MG63 (cell line): ENCODE measurements at regions not wholly inside any gene's neighbourhood (a gene's known extent, or its start where the extent isn't known, plus 50 kb on each side); places are given as distances from the start of the nearest gene placed in this dataset.
A peak's percentile ranks its signal among the peaks of the same experiment; 100 is the strongest.
"Not testable (repeated sequence)": the region's sequence is repeated elsewhere in the genome, so short reads cannot be mapped to it uniquely, and the experiment has no call there.

Source experiments
- DNase-seq: peaks from one replicate; pipeline ENCODE4 v3.0.0-alpha.2; 2020
- H3K27me3 ChIP-seq: fragments of 250-450 bp; sonication (Bioruptor Pico); 2 replicates; pipeline ENCODE4 v1.5.1; 2020; ENCODE audit warnings: mild to moderate bottlenecking, moderate library complexity
- H3K36me3 ChIP-seq: fragments of 250-450 bp; sonication (Bioruptor Pico); 2 replicates; pipeline ENCODE4 v1.5.1; 2020; ENCODE audit warnings: mild to moderate bottlenecking, moderate library complexity
- H3K4me3 ChIP-seq: fragments of 250-450 bp; sonication (Bioruptor Pico); 2 replicates; pipeline ENCODE4 v1.5.1; 2020; ENCODE audit warnings: mild to moderate bottlenecking, moderate library complexity
- H3K9me3 ChIP-seq: fragments of 250-450 bp; sonication (Bioruptor Pico); 2 replicates; pipeline ENCODE4 v1.5.1; 2020; ENCODE audit warnings: mild to moderate bottlenecking, moderate library complexity

DNA sequence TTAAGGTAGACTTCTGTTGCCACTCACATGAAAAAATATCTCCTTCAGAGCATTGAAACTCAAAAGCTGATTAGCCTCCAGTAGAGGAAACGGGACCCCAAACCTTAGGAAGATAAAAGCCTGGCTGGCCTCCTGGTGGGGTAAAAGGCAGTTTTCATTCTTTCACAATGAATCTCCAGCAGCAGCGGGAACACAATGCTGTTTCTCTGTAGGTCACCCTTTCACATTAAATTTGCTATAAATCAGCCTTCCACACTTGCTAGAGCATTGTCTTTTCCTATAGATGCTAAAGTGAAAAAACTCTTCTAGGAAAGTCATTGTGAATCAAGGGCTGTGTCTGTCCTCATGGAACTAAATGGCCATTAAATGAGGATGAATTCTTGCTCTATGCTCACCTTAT is 207.3 kb upstream of the MAGEB2 start:
- Histone ChIP-seq H3K4me3 (no peak overlapping the region), H3K9me3 (no peaks in the 10 kb centered on the region), H3K36me3 (no peaks in the 10 kb centered on the region), H3K27me3 (no peaks in the 10 kb centered on the region)
- no peak for DNase-seq

DNA sequence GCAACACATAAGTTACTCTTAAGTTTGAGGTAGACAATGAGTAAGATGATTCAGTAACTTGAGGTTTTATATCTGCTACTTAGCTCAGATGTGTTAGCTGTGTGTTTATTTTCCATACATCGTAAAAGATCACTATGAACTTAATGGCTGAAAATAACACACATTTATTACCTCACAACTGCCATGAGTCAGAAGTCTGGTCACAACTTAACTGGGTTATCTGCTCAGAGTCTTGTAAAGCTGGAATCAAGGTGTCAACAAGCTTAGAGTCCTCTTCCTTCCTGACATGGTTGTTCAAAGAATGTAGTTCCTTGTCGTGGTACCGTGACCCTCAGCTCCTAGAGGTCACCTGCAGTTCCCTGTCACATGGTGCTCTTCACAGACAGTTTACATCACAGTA is 204.9 kb upstream of the MAGEB2 start:
- H3K36me3 ChIP-seq = no peaks in the 10 kb centered on the region
- H3K27me3 ChIP-seq = no peaks in the 10 kb centered on the region
- H3K4me3 ChIP-seq = no peak overlapping the region
- no peaks in the 10 kb centered on the region for H3K9me3 ChIP-seq
- DNase-seq = no peak

DNA sequence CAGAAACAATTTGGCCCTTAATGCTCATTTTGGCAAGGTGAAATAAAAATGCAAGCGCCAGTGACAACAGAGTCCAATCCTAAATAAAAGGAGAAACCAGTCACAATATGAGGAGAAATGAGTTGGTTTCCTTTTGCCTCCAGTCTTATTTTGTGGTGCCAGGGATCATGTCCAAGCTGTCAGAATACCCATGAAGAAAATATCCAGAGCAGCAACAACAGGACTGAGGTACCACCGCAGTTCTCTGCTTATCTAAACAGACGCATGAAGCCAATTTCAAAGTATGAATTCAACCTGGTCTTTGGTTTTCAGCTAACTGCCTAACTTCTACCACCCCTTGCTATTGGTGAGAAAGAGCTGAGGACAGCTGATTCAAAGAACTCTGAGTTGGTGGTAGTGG is 199.9 kb upstream of the MAGEB2 start:
- no peak overlapping the region for H3K4me3 ChIP-seq
- no peaks in the 10 kb centered on the region for H3K36me3 ChIP-seq
- DNase-seq = no peak
- no peaks in the 10 kb centered on the region for H3K9me3 ChIP-seq
- H3K27me3 ChIP-seq = no peaks in the 10 kb centered on the region

DNA sequence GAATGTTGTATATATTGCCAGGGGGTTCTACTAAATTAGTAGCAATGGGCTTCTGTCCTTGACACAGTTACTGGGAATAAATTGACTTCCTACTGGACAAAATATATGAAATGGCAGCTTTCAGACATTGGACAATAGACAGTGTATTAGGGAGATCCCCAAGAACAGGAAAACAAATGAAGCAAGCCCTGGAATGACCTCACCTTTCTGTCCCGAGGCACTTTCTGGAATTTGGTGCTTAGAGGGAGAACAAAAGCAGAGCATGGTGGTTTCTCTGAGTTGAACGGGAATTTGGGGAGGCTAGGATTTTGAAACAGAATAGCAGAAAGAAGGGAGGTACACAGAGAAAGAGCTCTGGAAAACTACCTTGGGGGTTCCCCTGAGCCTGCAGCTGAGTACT is 187.7 kb upstream of the MAGEB2 start:
- H3K9me3 ChIP-seq = no peaks in the 10 kb centered on the region
- no peak overlapping the region for H3K4me3 ChIP-seq
- H3K36me3 ChIP-seq = no peaks in the 10 kb centered on the region
- no peak for DNase-seq
- no peaks in the 10 kb centered on the region for H3K27me3 ChIP-seq

DNA sequence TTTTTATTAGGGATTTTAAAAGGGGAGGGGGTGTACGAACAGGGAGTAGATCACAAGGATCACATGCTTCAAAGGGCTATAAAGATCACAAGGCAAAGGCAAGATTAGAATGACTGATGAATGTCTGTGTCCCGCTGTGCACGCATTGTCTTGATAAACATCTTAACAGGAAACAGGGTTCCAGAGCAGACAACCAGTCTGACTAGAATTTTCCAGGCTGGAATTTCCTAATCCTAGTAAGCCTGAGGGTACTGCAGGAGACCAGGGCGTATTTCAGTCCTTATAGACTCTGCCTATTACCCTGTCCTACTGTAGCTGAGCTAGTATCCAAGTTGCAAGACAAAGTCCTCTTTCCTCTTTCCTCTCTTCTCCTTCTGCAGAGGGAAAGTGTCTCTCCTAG is 179.0 kb upstream of the MAGEB2 start:
- DNase-seq, H3K36me3 ChIP-seq, H3K9me3 ChIP-seq, H3K4me3 ChIP-seq, H3K27me3 ChIP-seq: not testable (repeated sequence)

DNA sequence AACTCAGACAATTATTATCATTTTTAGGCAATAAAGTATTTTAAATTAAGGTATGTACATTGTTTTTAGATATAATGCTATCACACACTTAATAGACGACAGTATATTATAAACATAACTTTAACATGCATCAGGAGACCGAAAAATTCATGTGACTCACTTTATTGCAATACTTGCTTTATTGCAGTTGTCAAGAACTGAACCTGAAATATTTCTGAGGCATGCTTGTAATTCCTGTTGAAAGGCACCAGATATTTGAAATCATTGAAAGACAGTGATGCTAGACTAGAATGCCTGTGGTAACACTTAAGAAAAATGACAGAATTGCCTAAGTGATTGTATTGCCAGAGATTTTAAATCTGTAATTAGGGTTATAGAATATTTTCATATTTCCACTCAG is 175.6 kb upstream of the MAGEB2 start:
- DNase-seq = no peak
- no peak overlapping the region for H3K4me3 ChIP-seq
- no peaks in the 10 kb centered on the region for H3K27me3 ChIP-seq
- H3K36me3 ChIP-seq = no peaks in the 10 kb centered on the region
- no peaks in the 10 kb centered on the region for H3K9me3 ChIP-seq

DNA sequence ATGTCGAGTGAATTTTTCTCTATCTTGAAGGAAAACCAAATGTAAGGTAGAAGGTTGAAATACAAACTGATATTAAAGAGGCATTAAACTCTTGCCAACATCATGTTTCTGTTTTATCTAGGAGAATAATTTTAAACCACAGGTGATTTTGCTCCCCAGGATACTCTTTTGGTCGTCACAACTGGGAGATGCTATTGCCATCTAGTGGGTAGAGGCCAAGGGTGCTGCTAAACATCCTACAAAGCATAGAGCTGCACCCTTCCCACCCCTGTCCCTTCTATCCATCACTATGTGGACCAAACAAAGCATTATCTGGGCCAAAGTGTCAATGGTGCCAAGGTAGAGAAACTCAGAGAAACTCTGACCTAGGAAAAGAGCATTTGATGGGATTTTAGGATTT is 154.6 kb upstream of the MAGEB2 start:
- Histone ChIP-seq H3K9me3 (no peaks in the 10 kb centered on the region), H3K27me3 (no peaks in the 10 kb centered on the region), H3K36me3 (no peaks in the 10 kb centered on the region), H3K4me3 (no peak overlapping the region)
- no peak for DNase-seq

DNA sequence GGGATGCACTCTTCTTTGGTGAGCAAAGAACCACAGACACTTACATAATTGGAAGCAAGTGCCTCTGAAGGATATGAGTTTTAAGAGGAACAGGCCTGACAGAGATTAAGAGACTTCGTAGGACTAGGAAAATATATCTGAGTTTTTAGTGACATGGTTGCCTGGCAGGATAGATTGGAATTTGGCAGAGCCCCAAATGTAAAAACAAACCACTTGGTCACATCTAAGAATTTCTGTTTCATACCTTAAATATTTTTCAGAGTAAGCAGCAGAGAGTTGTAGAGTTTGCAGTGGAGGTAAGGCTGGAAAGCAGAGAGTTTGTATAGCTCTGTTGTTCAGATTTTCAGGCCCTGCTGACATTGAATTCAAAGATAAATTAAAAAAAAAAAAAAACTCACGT is 150.1 kb upstream of the MAGEB2 start:
- Histone ChIP-seq H3K4me3 (no peak overlapping the region), H3K36me3 (no peaks in the 10 kb centered on the region), H3K27me3 (no peaks in the 10 kb centered on the region), H3K9me3 (no peaks in the 10 kb centered on the region)
- no peak for DNase-seq

DNA sequence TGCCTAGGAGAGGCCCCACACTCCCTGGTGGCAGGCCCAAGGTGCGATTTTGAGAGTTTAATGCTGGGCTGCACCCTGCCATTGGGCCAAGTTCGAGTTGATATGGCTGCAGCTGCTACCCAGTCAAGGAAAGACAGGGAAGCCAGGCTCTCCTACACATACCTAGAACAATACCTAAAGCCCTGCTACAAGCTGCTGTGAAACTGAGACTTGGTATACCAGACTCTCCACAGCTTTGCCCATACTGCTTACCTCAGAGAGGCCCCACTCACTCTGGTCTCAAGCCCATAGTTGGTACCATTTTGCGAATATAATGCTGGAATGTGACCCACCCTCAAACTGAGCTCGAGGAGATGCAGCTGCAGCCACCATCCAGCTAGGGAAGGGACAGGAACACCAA is 147.7 kb upstream of the MAGEB2 start:
- no peaks in the 10 kb centered on the region for H3K27me3 ChIP-seq
- no peak for DNase-seq
- H3K9me3 ChIP-seq = no peaks in the 10 kb centered on the region
- no peaks in the 10 kb centered on the region for H3K36me3 ChIP-seq
- H3K4me3 ChIP-seq = no peak overlapping the region

DNA sequence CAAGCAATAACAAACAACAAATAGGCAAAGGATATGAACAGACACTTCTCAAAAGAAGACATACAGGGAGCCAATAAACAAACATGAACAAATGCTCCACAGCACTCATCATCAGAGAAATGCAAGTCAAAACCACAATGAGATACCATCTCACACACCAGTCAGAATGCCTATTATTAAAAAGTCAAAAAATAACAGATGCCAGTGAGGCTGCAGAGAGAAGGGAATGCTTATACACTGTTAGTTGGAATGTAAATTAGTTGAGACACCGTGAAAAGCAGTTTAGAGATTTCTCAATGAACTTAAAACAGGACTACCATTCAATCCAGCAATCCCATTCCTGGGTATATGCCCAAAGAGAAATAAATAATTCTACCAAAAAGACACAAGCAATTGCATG is 129.8 kb upstream of the MAGEB2 start:
- Histone ChIP-seq H3K4me3 (no peak overlapping the region), H3K27me3 (no peaks in the 10 kb centered on the region), H3K9me3 (no peaks in the 10 kb centered on the region), H3K36me3 (no peaks in the 10 kb centered on the region)
- DNase-seq = no peak

DNA sequence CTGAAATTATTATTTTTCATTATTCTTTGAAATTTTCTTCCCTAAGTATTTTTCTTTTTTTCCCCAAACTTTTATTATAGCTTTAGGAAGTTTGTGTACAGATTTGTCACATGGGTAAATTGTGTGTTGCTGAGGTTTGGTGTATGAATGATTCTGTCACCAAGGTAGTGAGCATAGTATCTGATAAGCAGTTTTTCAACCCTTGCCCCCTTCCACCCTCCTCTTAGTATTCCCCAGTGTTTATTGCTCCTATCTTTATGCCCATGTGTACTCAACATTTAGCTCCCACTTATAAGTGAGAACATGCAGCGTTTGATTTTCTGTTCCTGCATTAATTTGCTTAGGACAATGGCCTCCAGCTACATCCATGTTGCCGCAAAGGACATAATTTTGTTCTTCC is 103.9 kb upstream of the MAGEB2 start:
- Histone ChIP-seq H3K27me3 (no peaks in the 10 kb centered on the region), H3K4me3 (no peak overlapping the region), H3K9me3 (no peaks in the 10 kb centered on the region), H3K36me3 (no peaks in the 10 kb centered on the region)
- DNase-seq = no peak

DNA sequence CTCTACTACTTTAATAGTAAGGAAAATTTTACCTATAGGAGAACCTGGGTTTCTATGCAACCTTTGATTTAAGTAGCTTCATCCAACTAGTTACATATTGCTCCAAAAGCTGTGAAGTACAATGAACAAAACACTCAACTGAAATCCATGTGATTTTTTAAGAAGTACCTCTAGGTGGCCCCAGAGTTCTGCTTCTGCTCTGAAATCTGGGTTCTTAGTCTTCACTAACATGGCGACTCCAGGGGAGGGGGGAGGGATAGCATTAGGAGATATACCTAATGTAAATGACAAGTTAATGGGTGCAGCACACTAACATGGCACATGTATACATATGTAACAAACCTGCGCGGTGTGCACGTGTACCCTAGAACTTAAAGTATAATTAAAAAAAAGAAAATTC is 73.4 kb upstream of the MAGEB2 start:
- Histone ChIP-seq H3K36me3 (no peaks in the 10 kb centered on the region), H3K9me3 (no peaks in the 10 kb centered on the region), H3K27me3 (no peaks in the 10 kb centered on the region), H3K4me3 (no peak overlapping the region)
- peak; percentile 9 for DNase-seq

DNA sequence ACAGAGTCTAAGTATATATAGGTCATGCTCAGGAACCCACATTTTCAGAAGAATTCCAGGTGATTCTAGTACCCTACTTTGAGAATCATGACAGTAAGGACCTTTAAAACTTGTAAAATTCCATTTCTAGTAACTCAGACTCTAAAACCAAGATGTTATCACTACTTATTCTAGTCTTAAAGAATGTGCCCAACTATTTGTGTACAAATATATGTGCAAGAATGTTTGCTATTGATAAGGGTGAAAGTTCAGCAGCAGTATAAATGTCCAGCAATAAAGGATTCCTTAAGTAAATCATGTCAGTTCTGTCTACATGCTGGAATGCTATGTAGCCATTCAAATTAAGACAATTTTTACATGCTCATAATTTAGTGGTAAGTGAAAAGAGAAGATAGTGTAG is 71.1 kb upstream of the MAGEB2 start:
- H3K36me3 ChIP-seq = no peaks in the 10 kb centered on the region
- no peak overlapping the region for H3K4me3 ChIP-seq
- no peak for DNase-seq
- H3K9me3 ChIP-seq = no peaks in the 10 kb centered on the region
- H3K27me3 ChIP-seq = no peaks in the 10 kb centered on the region

DNA sequence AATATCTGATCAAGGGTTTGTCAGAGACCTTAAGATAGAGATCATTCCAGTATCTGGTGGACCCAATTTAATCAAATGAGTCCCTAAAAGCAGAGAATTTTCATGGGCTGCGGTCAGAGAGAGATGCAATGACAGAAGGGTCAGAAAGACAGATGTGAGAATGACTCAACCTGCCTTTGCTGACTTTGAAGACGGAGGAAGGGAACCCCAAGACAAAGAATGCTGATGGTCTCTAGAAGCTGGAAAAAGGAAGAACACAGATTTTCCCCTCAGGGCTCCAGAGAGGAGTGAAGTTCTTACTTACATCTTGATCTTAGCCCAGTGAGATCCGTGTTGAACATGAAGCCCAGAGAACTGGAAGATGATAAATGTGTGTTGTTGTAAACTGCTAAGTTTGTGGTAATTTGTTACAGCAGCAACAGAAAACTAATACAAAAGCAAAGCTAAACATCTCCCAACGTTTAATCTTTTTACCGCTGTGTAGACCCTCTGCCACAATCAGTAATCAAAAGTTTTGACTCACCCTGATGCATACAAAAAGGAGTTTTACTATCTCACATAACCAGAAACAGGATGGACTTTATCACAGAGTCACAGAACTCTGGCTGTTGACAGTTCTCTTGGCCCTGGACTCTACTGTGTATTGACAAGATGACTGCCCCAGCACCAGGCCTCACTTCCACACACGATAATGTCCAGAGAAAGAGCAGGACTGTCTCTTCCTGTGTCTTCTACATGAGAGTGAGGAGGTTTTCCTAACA is 70.2 kb upstream of the MAGEB2 start:
- no peaks in the 10 kb centered on the region for H3K27me3 ChIP-seq
- no peak overlapping the region for H3K4me3 ChIP-seq
- H3K9me3 ChIP-seq = no peaks in the 10 kb centered on the region
- no peak for DNase-seq
- H3K36me3 ChIP-seq = no peaks in the 10 kb centered on the region

DNA sequence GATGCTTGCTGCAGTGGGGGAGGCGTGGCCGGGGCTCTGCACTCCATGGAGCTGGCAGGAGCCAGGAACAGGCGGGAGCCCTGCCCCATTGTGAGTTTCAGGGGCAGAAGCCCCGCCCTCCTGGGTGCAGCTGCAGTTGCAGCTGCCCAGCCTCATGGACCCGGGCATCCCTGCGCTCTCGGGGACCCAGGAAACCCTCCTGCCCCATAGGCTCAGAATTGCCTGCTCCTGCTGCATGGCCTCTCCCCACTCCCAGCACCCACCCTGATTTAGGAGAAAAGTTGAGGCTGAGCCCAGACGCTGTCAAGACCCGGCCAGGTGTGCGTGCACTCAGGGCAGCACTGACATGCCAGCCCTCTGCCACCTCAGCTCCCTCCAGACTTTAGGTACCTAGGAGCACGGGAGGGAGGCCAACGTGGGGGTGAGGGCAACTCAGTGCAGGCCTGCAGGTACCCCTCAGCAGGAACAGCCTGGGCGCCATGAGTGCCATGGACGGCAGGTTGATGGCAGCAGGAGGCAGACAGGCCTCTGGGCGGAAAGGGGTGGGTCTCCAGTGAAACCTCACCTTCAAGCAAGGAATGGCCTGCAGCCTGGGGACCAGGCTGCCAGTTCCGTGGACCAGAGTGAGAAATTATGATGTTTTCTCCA is 67.2 kb upstream of the MAGEB2 start:
- Histone ChIP-seq H3K4me3 (no peak overlapping the region), H3K9me3 (no peaks in the 10 kb centered on the region), H3K27me3 (no peaks in the 10 kb centered on the region), H3K36me3 (no peaks in the 10 kb centered on the region)
- no peak for DNase-seq

DNA sequence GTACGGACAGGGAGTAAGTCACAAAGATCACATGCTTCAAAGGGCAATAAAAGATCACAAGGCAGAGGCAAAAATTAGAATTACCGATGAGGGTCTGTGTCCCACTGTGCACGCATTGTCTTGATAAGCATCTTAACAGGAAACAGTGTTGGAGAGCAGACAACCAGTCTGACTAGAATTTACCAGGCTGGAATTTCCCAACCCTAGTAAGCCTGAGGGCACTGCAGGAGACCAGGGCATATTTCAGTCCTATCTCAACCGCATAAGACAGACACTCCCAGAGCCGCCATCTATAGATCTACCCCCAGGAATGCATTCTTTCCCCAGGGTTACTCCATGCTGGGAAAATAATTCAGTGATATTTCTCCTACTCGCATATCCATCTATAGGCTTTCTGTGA is 66.2 kb upstream of the MAGEB2 start:
- H3K36me3 ChIP-seq, DNase-seq, H3K27me3 ChIP-seq, H3K4me3 ChIP-seq, H3K9me3 ChIP-seq: not testable (repeated sequence)

DNA sequence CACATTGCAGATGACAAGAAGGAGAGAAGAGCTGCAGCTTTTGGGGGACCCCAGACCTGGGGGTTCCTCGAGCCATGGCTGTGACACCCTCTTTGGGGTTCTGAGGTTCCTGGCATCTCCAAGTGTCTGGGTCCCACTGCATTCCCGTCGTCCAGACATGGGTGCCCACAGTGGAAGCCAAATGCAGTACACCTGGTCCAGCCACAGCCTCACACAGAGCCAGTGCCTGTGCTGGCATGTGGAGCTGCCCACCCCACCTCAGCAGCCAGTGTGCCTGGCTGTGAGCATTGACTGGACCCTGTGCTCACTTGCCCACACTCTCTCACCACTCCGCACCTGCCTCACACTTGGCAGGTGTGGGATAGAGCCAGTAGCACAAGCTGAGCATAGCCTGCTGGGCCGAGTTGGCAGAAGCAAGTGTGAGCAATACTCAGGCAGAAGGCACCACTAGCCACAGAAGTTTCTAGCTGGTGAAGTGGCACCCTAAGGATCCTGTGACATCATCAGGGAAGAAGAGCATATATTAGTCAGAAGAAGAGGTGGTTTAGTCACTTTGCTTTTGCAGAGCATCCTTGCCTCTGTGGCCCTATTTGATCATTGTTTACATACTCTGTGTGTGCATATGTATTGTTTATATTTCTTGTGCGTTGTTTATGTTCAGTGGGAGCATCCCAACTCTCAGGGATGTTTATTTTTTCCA is 65.0 kb upstream of the MAGEB2 start:
- H3K9me3 ChIP-seq = no peaks in the 10 kb centered on the region
- H3K36me3 ChIP-seq = no peaks in the 10 kb centered on the region
- peak; percentile 49 for DNase-seq
- H3K4me3 ChIP-seq = no peak overlapping the region
- no peaks in the 10 kb centered on the region for H3K27me3 ChIP-seq

DNA sequence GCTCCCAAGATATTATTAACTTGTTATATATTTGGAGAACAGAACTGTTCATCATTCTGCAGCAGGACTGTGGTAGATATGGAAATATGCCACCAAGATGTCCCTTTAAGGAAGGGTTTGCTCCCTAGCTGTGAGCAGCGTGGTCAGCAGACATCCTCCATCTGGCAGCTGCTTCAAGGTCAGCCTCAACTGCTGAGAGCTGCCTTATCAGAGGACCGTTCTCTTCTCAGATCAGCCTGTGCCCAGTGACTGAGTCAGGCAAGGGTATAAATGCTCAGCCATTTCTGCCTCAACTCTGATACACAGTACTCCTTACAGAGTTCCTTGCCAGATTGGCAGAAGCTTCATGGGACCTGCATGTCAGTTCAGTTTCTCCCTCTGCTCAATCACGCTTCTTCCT is 63.4 kb upstream of the MAGEB2 start:
- DNase-seq = no peak
- no peaks in the 10 kb centered on the region for H3K27me3 ChIP-seq
- H3K9me3 ChIP-seq = no peaks in the 10 kb centered on the region
- no peaks in the 10 kb centered on the region for H3K36me3 ChIP-seq
- H3K4me3 ChIP-seq = no peak overlapping the region
